Spleen (tissue), 11 donors: ENCODE measurements at regions not wholly inside any gene's neighbourhood (a gene's known extent, or its start where the extent isn't known, plus 50 kb on each side); places are given as distances from the start of the nearest gene placed in this dataset.

ENCODE experiments used
- DNase-seq: peaks from one replicate; pipeline ENCODE4 v3.0.0-alpha.2; 2020
- H3K27ac ChIP-seq, 8 donors: fragments of 200-600 bp; sonication (generic) in 7 of 8; 1 replicate in 4 of 8; 2 replicates in 4 of 8; pipeline versions ENCODE4 v1.5.0 to v1.8.0; 2016 to 2021; ENCODE audit warnings: inconsistent platforms in 4 of 8, mild to moderate bottlenecking in 4 of 8, moderate library complexity in 1 of 8
- H3K27me3 ChIP-seq, 7 donors: fragments of 200-600 bp; sonication (generic) in 6 of 7; replicated peaks in 1 of 7; 1 replicate in 4 of 7; 2 replicates in 3 of 7; pipeline versions ENCODE4 v1.5.0 to v1.8.0; 2016 to 2021; ENCODE audit warnings: inconsistent platforms in 3 of 7, mild to moderate bottlenecking in 1 of 7
- H3K36me3 ChIP-seq, 6 donors: fragments of 200-600 bp; sonication (generic) in 5 of 6; 1 replicate in 4 of 6; 2 replicates in 2 of 6; pipeline versions ENCODE4 v1.5.0 to v1.8.0; 2016 to 2021; ENCODE audit warnings: inconsistent platforms in 2 of 6
- H3K4me1 ChIP-seq, 6 donors: fragments of 200-600 bp; sonication (generic) in 5 of 6; 1 replicate in 3 of 6; 2 replicates in 3 of 6; pipeline versions ENCODE4 v1.5.0 to v1.8.0; 2016 to 2021; ENCODE audit warnings: inconsistent platforms in 3 of 6
- H3K4me3 ChIP-seq, 8 donors: fragments of 200-600 bp; sonication (generic) in 7 of 8; 1 replicate in 4 of 8; 2 replicates in 4 of 8; pipeline versions ENCODE4 v1.5.0 to v1.8.0; 2016 to 2021; ENCODE audit warnings: inconsistent platforms in 4 of 8, mild to moderate bottlenecking in 4 of 8, moderate library complexity in 2 of 8
- H3K9me3 ChIP-seq, 8 donors: fragments of 200-600 bp; sonication (generic) in 7 of 8; 1 replicate in 4 of 8; 2 replicates in 4 of 8; pipeline versions ENCODE4 v1.5.0 to v1.8.0; 2016 to 2021; ENCODE audit warnings: inconsistent platforms in 4 of 8
- POLR2A ChIP-seq, 3 donors: fragments of 450-650 bp; IDR thresholded peaks; one replicate each; pipeline ENCODE4 v1.5.1; 2017; ENCODE audit warnings: antibody characterized with exemption in 3 of 3, mild to moderate bottlenecking in 1 of 3
- POLR2AphosphoS5 ChIP-seq, 3 donors: sonication (generic); formaldehyde crosslinking; IDR thresholded peaks; one replicate each; pipeline ENCODE4 v1.5.1; 2017; ENCODE audit warnings: antibody characterized with exemption in 3 of 3
- WGBS, 5 donors: extraction: QIAGEN DNeasy Blood & Tissue Kit in 3 of 5; methylation state at CpG; one replicate each; pipeline versions ENCODE4 v1.1.5 to v1.1.7; 2013 to 2018; 5-methylcytosine and 5-hydroxymethylcytosine counted together
- intact Hi-C: fragments of 100-400 bp; cut with DNase I; formaldehyde crosslinking; loops from one replicate; pipeline ENCODE4 v1.15.0; 2023; ENCODE audit warnings: low total_unique reads
- TF ChIP-seq, protein P1 (sequence below), 11 experiments: fragments of 200-600 bp in 7 of 11; fragments of 450-650 bp in 4 of 11; sonication (generic) in 4 of 11; IDR thresholded peaks in 8 of 11; conservative IDR thresholded peaks in 3 of 11; 1 replicate in 7 of 11; 2 replicates in 4 of 11; pipeline versions ENCODE4 v1.4.0 to v1.8.0; 2016 to 2021; ENCODE audit warnings: antibody characterized with exemption in 11 of 11, inconsistent platforms in 4 of 11, mild to moderate bottlenecking in 1 of 11
- donor health status: healthy with polysubstance abuse.
- donor health status: DM: no; HTN: no; CAD: no; lungs with moderate emphysema.
- donor health status: DM: no; HTN: no; CAD: no.
- donor health status: Bipolar disorder and iron deficiency.
- donor health status: healthy.
- donor health status: DM: no; HTN: no; CAD: no.
- donor health status: DM: yes; HTN: yes; CAD: no.

DNA sequence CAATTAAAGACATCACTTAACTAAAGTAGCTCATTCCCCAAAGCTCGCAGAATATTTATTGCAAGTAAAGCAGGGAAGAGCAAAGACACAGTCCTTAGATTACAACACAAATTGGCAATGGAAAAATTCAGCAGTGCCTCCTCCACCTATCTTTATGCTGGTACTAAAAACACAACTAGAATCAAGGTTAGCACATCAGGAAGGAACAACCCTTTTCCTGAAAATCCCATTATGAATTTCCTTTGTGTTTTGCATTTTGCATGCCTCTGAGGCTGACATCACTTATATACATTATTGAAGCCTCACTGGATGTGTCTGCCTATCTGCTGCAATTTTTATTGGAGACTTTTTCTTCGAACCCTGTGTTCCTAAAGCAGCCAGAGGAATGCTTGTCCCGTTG is 193.8 kb upstream of the STK17B start:
- Histone ChIP-seq H3K9me3 (peaks cover 0 to 27% (median 13%) of the 10 kb centered on the region in 8 donors), H3K27me3 (no peaks in the 10 kb centered on the region), H3K4me3 (no peak overlapping the region), H3K4me1 (no peaks in the 10 kb centered on the region), H3K27ac (peak overlapping the region; percentile 4 to 73 (median 65)), H3K36me3 (no peaks in the 10 kb centered on the region)
- TF ChIP-seq, protein P1, sequence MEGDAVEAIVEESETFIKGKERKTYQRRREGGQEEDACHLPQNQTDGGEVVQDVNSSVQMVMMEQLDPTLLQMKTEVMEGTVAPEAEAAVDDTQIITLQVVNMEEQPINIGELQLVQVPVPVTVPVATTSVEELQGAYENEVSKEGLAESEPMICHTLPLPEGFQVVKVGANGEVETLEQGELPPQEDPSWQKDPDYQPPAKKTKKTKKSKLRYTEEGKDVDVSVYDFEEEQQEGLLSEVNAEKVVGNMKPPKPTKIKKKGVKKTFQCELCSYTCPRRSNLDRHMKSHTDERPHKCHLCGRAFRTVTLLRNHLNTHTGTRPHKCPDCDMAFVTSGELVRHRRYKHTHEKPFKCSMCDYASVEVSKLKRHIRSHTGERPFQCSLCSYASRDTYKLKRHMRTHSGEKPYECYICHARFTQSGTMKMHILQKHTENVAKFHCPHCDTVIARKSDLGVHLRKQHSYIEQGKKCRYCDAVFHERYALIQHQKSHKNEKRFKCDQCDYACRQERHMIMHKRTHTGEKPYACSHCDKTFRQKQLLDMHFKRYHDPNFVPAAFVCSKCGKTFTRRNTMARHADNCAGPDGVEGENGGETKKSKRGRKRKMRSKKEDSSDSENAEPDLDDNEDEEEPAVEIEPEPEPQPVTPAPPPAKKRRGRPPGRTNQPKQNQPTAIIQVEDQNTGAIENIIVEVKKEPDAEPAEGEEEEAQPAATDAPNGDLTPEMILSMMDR (IDR thresholded peaks at IDR 0.05 in 8 of 11, conservative IDR thresholded peaks at IDR 0.05 in 3 of 11) = no peak
- TF ChIP-seq POLR2A (IDR thresholded peaks at IDR 0.05) = no peak
- no peak for TF ChIP-seq POLR2AphosphoS5 (IDR thresholded peaks at IDR 0.05)
- intact Hi-C loops = no loop called here
- no peak for DNase-seq
- WGBS, 5 donors = 55 to 82% (median 71%) methylated on average over 3 of the region's 3 CpGs

DNA sequence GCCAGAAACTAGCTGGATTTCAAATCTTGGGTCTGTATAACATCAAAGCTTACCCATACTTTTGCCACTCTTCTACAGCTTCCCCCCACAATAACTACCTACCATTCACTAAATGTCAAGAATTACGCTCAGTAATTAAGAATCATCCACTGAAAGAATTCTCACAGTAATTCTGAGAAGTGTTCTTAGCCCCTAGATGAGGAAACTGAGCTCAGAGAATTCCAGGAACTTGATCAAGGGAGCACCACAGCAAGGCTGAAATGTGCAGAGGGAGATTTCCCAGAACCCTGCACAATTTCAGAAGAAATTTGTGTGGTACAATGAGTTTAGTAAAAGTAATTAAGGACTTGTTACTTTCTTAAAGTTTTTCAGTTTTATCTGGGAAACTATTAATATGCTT is 194.5 kb upstream of the STK17B start:
- H3K9me3 ChIP-seq = peaks cover 0 to 27% (median 13%) of the 10 kb centered on the region in 8 donors
- intact Hi-C loops = no loop called here
- peak overlapping the region; percentile 4 to 73 (median 65) for H3K27ac ChIP-seq
- no peak for TF ChIP-seq POLR2AphosphoS5 (IDR thresholded peaks at IDR 0.05)
- TF ChIP-seq POLR2A (IDR thresholded peaks at IDR 0.05) = no peak
- TF ChIP-seq, protein P1 (IDR thresholded peaks at IDR 0.05 in 8 of 11, conservative IDR thresholded peaks at IDR 0.05 in 3 of 11) = no peak
- DNase-seq = no peak
- H3K27me3 ChIP-seq = no peaks in the 10 kb centered on the region
- H3K4me1 ChIP-seq = no peaks in the 10 kb centered on the region
- no peaks in the 10 kb centered on the region for H3K36me3 ChIP-seq
- WGBS, 5 donors = 71 to 84% (median 78%) methylated on average over 1 of the region's 1 CpG
- no peak overlapping the region for H3K4me3 ChIP-seq

DNA sequence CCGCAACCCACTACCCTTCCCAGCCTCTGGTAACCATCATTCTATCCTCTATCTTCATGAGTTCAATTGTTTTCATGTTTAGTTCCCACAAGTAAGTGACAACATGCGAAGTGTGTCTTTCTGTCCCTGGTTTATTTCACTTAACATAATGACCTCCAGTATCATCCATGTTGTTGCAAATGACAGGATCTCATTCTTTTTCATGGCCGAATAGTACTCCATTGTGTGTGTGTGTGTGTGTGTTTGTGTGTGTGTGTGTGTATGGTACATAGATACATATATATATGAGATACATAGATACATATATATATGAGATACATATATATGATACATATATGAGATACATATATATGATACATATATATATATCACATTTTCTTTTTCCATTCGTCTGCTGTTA is 196.3 kb upstream of the STK17B start:
- no peaks in the 10 kb centered on the region for H3K27me3 ChIP-seq
- DNase-seq = no peak
- 94 to 99% (median 96%) methylated on average over 4 of the region's 4 CpGs for WGBS, 5 donors
- no peak for TF ChIP-seq POLR2A (IDR thresholded peaks at IDR 0.05)
- H3K36me3 ChIP-seq = no peaks in the 10 kb centered on the region
- H3K27ac ChIP-seq = no peak overlapping the region
- H3K9me3 ChIP-seq = peaks cover 0 to 27% (median 13%) of the 10 kb centered on the region in 8 donors
- H3K4me3 ChIP-seq = no peak overlapping the region
- H3K4me1 ChIP-seq = peaks cover 0 to 3% (median under 1%) of the 10 kb centered on the region in 6 donors
- intact Hi-C loops = no loop called here

DNA sequence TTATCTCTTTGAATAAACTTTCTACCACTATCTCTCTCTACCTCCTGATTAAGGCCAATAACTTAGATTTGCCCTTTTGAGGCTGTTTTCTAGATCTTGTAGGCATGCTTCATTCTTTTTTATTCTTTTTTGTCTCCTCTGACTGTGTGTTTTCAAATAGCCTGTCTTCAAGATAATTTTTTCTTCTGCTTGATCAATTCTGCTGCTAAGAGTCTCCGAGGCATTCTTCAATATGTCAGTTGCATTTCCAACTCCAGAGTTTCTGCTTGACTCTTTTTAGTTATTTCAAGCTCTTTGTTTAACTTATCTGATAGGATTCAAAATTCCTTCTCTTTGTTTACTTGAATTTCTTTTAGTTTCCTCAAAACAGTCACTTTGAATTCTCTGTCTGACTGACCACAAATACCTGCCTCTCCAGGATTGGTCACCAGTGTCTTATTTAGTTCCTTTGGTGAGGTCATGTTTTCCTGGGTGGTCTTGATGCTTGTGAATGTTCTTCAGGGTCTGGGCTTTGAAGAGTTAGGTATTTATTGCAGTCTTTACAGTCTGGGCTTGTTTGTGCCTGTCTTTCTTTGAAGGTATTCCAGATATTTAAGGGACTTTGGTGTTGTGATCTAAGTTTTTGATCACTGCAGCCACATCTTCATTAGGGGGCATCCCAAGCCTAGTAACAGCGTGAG is 197.3 kb upstream of the STK17B start:
- Histone ChIP-seq H3K9me3 (peaks cover 0 to 27% (median 13%) of the 10 kb centered on the region in 8 donors), H3K4me1 (peaks cover 0 to 6% (median 2%) of the 10 kb centered on the region in 6 donors), H3K36me3 (no peaks in the 10 kb centered on the region), H3K27ac (no peak overlapping the region), H3K27me3 (no peaks in the 10 kb centered on the region), H3K4me3 (no peak overlapping the region)
- intact Hi-C loops = no loop called here
- TF ChIP-seq POLR2AphosphoS5 (IDR thresholded peaks at IDR 0.05) = no peak
- TF ChIP-seq, protein P1 (IDR thresholded peaks at IDR 0.05 in 8 of 11, conservative IDR thresholded peaks at IDR 0.05 in 3 of 11) = no peak
- no peak for TF ChIP-seq POLR2A (IDR thresholded peaks at IDR 0.05)
- DNase-seq = no peak
- WGBS, 5 donors = 88 to 99% (median 91%) methylated on average over 2 of the region's 2 CpGs
